HL-60 (cell line): ENCODE measurements at regions not wholly inside any gene's neighbourhood (a gene's known extent, or its start where the extent isn't known, plus 50 kb on each side); places are given as distances from the start of the nearest gene placed in this dataset.

ENCODE experiments used
- DNase-seq, 2 experiments: peaks; one replicate each; pipeline ENCODE4 v3.0.0-alpha.2; 2010 to 2020; ENCODE audit warnings: low read depth in 1 of 2, low spot score in 1 of 2
- H3K27ac ChIP-seq: fragments of 250-450 bp; sonication (Bioruptor Pico); replicated peaks from 2 replicates; pipeline ENCODE4 v1.5.1; 2020; ENCODE audit warnings: mild to moderate bottlenecking, moderate library complexity
- H3K27me3 ChIP-seq: fragments of 250-450 bp; sonication (Bioruptor Pico); 2 replicates; pipeline ENCODE4 v1.5.1; 2021; ENCODE audit warnings: mild to moderate bottlenecking, moderate library complexity; ENCODE audit not compliant: insufficient read depth, poor library complexity, severe bottlenecking
- H3K4me3 ChIP-seq: replicated peaks from 2 replicates; pipeline ENCODE4 v1.5.1; 2011; ENCODE audit warnings: mild to moderate bottlenecking, control low read depth, low read length; ENCODE audit not compliant: insufficient read depth
- CTCF ChIP-seq: IDR thresholded peaks from one replicate; pipeline ENCODE4 v1.5.1; 2011; ENCODE audit warnings: low read length, control low read depth, inconsistent platforms; ENCODE audit not compliant: insufficient read depth
- GABPA ChIP-seq: IDR thresholded peaks from 2 replicates; pipeline ENCODE4 v1.6.1; 2012; ENCODE audit warnings: low read depth
- POLR2AphosphoS5 ChIP-seq: IDR thresholded peaks from 2 replicates; pipeline ENCODE4 v1.6.1; 2012; ENCODE audit warnings: low read depth
- REST ChIP-seq: IDR thresholded peaks from 2 replicates; pipeline ENCODE4 v1.6.1; 2012; ENCODE audit warnings: low read depth; ENCODE audit not compliant: insufficient replicate concordance
- SPI1 ChIP-seq: IDR thresholded peaks from 2 replicates; pipeline ENCODE4 v1.6.1; 2012; ENCODE audit warnings: low read depth, mild to moderate bottlenecking, borderline replicate concordance

GRCh38 chr2:220127876-220128275 lies 500.4 kb downstream of the SLC4A3 start:
- Histone ChIP-seq H3K4me3 (no peak overlapping the region), H3K27ac (no peak overlapping the region), H3K27me3 (no peaks in the 10 kb centered on the region)
- TF ChIP-seq POLR2AphosphoS5 (no peak), SPI1 (no peak), REST (no peak), CTCF (no peak), GABPA (no peak)
- no peak for DNase-seq

- H3K4me3 ChIP-seq: no peak overlapping the region
- DNase-seq: no peak
- H3K27ac ChIP-seq: no peak overlapping the region
- H3K27me3 ChIP-seq: no peaks in the 10 kb centered on the region
- TF ChIP-seq POLR2AphosphoS5: no peak
- no peak for TF ChIP-seq CTCF
- no peak for TF ChIP-seq GABPA
- no peak for TF ChIP-seq REST
Measured at GRCh38 chr2:220129391-220129790, 502.0 kb downstream of the SLC4A3 start.

- H3K27ac ChIP-seq: no peak overlapping the region
- no peaks in the 10 kb centered on the region for H3K27me3 ChIP-seq
- H3K4me3 ChIP-seq: no peak overlapping the region
- DNase-seq: no peak
- TF ChIP-seq POLR2AphosphoS5 (no peak), REST (no peak), GABPA (no peak), SPI1 (no peak), CTCF (no peak)
Measured at GRCh38 chr2:220134756-220135534, 507.5 kb downstream of the SLC4A3 start.
